ENCODE measurements at regions not wholly inside any gene's neighbourhood (a gene's known extent, or its start where the extent isn't known, plus 50 kb on each side); places are given as distances from the start of the nearest gene placed in this dataset.

DNA sequence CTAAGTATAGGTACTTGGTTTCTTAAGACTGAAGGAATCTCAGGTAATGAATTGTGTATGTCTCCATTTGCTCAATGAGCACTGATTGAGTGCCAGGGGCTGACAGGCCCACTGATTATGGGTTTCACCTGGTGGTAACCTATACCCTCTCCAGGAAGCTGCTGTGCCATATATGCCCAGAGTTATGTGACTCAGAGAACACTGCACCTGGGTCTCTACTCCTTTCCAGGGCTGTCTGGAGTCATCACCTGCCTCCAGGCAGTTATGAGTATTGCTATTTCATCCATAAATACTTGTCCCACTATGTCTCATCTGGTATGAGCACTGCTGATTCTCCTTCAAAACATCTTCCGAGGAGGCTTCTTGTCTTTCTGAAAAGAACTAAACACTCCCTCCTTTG, 692.9 kb downstream of the BCL11B start:
- no peak overlapping the region for H3K4me3 Mint-ChIP-seq
- no peaks in the 10 kb centered on the region for H3K27me3 Mint-ChIP-seq
- no peak overlapping the region for H3K27ac Mint-ChIP-seq
- intact Hi-C loops (cut with micrococcal nuclease) = no loop called here
- H3K36me3 Mint-ChIP-seq (ENCODE audit: low read depth) = no peaks in the 10 kb centered on the region
- H3K4me1 Mint-ChIP-seq = no peaks in the 10 kb centered on the region
- peaks cover 17% of the 10 kb centered on the region for H3K9me3 Mint-ChIP-seq
- no peak for DNase-seq

GRCh38 chr14:98580131-98580678, 691.8 kb downstream of the BCL11B start:
- H3K27ac Mint-ChIP-seq = no peak overlapping the region
- no peaks in the 10 kb centered on the region for H3K36me3 Mint-ChIP-seq (ENCODE audit: low read depth)
- H3K9me3 Mint-ChIP-seq = peaks cover 12% of the 10 kb centered on the region
- H3K27me3 Mint-ChIP-seq = no peaks in the 10 kb centered on the region
- H3K4me3 Mint-ChIP-seq = no peak overlapping the region
- H3K4me1 Mint-ChIP-seq = no peaks in the 10 kb centered on the region
- peak; percentile 76 for DNase-seq
- intact Hi-C loops (cut with micrococcal nuclease) = no loop called here

DNA sequence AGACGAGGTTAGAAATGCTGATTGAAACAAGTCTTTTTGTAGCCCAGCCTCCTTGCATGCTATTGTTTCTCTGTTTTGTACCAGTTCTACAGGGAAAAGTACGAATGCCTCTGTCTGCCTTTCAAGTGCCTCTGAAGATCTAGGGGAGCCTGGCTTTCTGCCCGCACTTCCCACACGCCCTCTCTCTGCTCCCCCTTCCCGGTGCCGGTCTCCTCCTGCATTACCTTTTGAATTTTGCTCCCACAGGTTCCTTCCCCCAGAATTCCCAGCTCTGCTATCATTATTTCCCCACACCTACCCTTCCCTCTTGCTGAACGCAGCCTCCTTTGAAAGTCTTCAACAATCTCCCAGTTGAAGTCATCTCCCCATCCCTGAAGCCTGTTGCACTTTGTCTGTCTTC, 689.7 kb downstream of the BCL11B start:
- Mint-ChIP-seq H3K27me3 (no peaks in the 10 kb centered on the region), H3K9me3 (peaks cover 7% of the 10 kb centered on the region)

GRCh38 chr14:98591161-98591560, 680.8 kb downstream of the BCL11B start:
- Mint-ChIP-seq H3K27me3 (peaks cover 1% of the 10 kb centered on the region), H3K9me3 (no peaks in the 10 kb centered on the region), H3K36me3 (ENCODE audit: low read depth) (no peaks in the 10 kb centered on the region), H3K4me1 (no peaks in the 10 kb centered on the region), H3K4me3 (no peak overlapping the region), H3K27ac (no peak overlapping the region)
- intact Hi-C loops (cut with micrococcal nuclease) = no loop called here
- DNase-seq = no peak

More for the DNA sequence above, 689.7 kb downstream of the BCL11B start:
- no peaks in the 10 kb centered on the region for H3K4me1 Mint-ChIP-seq
- intact Hi-C loops (cut with micrococcal nuclease) = no loop called here
- no peak overlapping the region for H3K27ac Mint-ChIP-seq
- H3K36me3 Mint-ChIP-seq (ENCODE audit: low read depth) = no peaks in the 10 kb centered on the region
- no peak overlapping the region for H3K4me3 Mint-ChIP-seq
- no peak for DNase-seq

DNA sequence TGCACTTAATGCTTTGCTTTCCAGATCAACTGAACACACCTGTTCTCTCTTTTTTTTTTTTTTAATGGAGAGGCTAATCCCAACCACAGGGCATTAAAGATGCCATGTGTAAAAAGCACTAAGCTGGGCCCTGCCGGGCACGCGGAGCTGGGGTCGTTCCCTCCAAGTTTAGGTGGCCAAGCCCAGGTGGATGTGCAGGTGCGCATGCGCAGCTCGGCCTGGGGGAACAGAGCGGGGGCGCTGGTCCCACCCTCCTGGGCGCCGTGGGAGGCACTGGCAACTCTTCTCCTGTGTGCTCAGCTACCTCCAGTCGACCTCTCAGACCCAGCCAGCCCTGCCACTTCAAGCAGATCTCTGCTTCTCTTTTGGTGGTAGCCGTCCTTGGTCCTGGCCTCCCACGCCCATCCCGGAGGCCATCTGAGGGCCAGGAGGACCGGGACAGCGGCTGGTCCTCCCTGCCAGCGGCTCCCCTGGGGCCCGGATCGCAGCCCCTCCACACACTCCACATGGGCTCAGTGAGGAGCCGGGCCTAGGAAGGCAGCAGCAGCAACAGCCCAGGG, 679.3 kb downstream of the BCL11B start:
- peaks cover 1% of the 10 kb centered on the region for H3K27me3 Mint-ChIP-seq
- H3K27ac Mint-ChIP-seq = no peak overlapping the region
- no peak overlapping the region for H3K4me3 Mint-ChIP-seq
- H3K36me3 Mint-ChIP-seq (ENCODE audit: low read depth) = no peaks in the 10 kb centered on the region
- no peaks in the 10 kb centered on the region for H3K4me1 Mint-ChIP-seq
- peaks cover 4% of the 10 kb centered on the region for H3K9me3 Mint-ChIP-seq
- intact Hi-C loops (cut with micrococcal nuclease) = no loop called here
- no peak for DNase-seq

GRCh38 chr14:98593361-98593761, 678.6 kb downstream of the BCL11B start:
- no peaks in the 10 kb centered on the region for H3K4me1 Mint-ChIP-seq

GRCh38 chr14:98594156-98594555, 677.8 kb downstream of the BCL11B start:
- Mint-ChIP-seq H3K27me3 (peaks cover 1% of the 10 kb centered on the region), H3K36me3 (ENCODE audit: low read depth) (no peaks in the 10 kb centered on the region)
- intact Hi-C loops (cut with micrococcal nuclease) = no loop called here

More at GRCh38 chr14:98593361-98593761, 678.6 kb downstream of the BCL11B start:
- DNase-seq = no peak
- Mint-ChIP-seq H3K9me3 (peaks cover 8% of the 10 kb centered on the region), H3K36me3 (ENCODE audit: low read depth) (no peaks in the 10 kb centered on the region), H3K27ac (no peak overlapping the region), H3K27me3 (peaks cover 1% of the 10 kb centered on the region), H3K4me3 (no peak overlapping the region)
- intact Hi-C loops (cut with micrococcal nuclease) = no loop called here

GRCh38 chr14:98598576-98598975, 673.4 kb downstream of the BCL11B start:
- Mint-ChIP-seq H3K27ac (no peak overlapping the region), H3K4me3 (no peak overlapping the region), H3K4me1 (no peaks in the 10 kb centered on the region), H3K27me3 (peaks cover 1% of the 10 kb centered on the region), H3K9me3 (peaks cover 10% of the 10 kb centered on the region), H3K36me3 (ENCODE audit: low read depth) (no peaks in the 10 kb centered on the region)
- intact Hi-C loops (cut with micrococcal nuclease) = no loop called here
- no peak for DNase-seq

More at GRCh38 chr14:98594156-98594555, 677.8 kb downstream of the BCL11B start:
- no peaks in the 10 kb centered on the region for H3K4me1 Mint-ChIP-seq
- no peak overlapping the region for H3K4me3 Mint-ChIP-seq
- DNase-seq = no peak
- peaks cover 10% of the 10 kb centered on the region for H3K9me3 Mint-ChIP-seq
- no peak overlapping the region for H3K27ac Mint-ChIP-seq

DNA sequence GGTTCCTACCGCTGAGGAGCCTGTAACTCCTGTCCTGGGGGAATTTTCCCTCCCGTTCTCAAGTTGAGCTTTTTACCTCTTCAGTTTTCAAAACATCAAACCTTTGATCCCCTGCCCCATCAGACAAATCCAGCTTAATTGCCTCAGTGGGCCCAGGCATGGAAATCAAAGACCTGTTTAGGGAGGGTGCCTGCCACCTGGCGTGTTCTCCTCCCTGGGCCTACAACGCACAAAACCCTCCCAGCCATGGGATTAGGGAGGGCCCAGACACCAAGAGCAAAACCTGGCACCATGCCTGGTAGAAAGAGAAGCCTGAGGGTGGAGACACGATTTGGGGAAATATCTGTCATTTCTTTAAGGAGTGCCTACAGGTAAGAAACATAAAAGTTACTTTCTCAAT, 672.9 kb downstream of the BCL11B start:
- no peak for DNase-seq
- Mint-ChIP-seq H3K36me3 (ENCODE audit: low read depth) (no peaks in the 10 kb centered on the region), H3K27me3 (no peaks in the 10 kb centered on the region), H3K4me3 (no peak overlapping the region), H3K9me3 (peaks cover 10% of the 10 kb centered on the region), H3K27ac (no peak overlapping the region), H3K4me1 (no peaks in the 10 kb centered on the region)
- intact Hi-C loops (cut with micrococcal nuclease) = no loop called here

- no peak overlapping the region for H3K4me3 Mint-ChIP-seq
- no peaks in the 10 kb centered on the region for H3K4me1 Mint-ChIP-seq
- DNase-seq = no peak
- intact Hi-C loops (cut with micrococcal nuclease) = no loop called here
- no peaks in the 10 kb centered on the region for H3K36me3 Mint-ChIP-seq (ENCODE audit: low read depth)
- no peak overlapping the region for H3K27ac Mint-ChIP-seq
- H3K27me3 Mint-ChIP-seq = no peaks in the 10 kb centered on the region
- H3K9me3 Mint-ChIP-seq = peaks cover 6% of the 10 kb centered on the region
Observed at GRCh38 chr14:98602983-98603382, 669.0 kb downstream of the BCL11B start.

DNA sequence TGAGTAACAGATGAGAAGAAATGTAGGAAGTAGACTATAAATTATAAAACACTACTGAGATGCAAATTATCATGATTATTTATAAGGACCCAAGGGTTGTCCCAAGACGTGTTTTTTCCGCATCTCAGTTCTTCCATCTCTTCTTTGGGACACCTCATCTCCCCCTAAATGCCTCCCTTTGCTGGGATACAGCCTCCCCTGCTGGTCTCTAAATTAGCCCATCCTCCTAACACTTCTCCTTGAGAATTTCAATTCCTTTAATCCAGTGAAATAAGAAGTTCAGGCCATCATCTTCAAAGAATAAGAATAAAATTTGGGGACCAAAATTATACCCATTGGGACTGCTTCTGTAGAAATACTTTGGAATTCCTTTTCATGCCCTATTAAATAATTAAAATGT, 667.0 kb downstream of the BCL11B start:
- Mint-ChIP-seq H3K4me3 (no peak overlapping the region), H3K4me1 (peaks cover 7% of the 10 kb centered on the region), H3K9me3 (no peaks in the 10 kb centered on the region), H3K27ac (no peak overlapping the region), H3K27me3 (no peaks in the 10 kb centered on the region), H3K36me3 (ENCODE audit: low read depth) (no peaks in the 10 kb centered on the region)
- intact Hi-C loops (cut with micrococcal nuclease) = no loop called here
- no peak for DNase-seq

DNA sequence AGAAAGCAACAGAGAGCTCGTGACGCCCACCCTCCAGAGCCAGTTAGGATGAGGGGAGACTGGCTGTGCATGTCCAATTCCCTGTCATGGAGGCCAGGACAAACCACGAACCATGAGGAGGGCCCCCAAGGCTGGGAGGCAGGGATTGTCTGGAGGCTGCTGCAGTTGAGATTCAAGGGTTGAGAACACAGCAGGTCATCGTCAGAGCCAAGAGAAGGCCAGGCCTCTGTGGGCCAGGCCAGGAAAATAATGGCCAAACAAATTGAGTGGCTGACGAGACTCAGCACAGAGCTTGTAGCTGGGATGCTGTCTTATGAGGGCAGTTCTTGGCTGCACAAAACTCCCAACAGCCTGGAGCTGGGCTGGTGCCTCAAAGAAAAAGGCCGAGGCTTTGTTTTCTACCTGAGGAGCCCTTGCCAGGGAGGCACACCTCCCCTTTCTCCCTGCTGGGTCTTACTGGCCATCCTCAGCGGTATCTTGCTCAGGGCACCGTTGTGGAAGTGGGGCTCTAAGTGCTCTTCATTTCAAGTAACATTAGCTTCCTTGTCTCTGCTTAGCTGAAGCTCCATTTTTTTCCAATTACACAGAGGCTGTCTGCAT, 665.9 kb downstream of the BCL11B start:
- Mint-ChIP-seq H3K4me3 (no peak overlapping the region), H3K27me3 (no peaks in the 10 kb centered on the region), H3K36me3 (ENCODE audit: low read depth) (no peaks in the 10 kb centered on the region), H3K9me3 (no peaks in the 10 kb centered on the region), H3K27ac (no peak overlapping the region), H3K4me1 (peaks cover 7% of the 10 kb centered on the region)
- no peak for DNase-seq
- intact Hi-C loops (cut with micrococcal nuclease) = no loop called here

DNA sequence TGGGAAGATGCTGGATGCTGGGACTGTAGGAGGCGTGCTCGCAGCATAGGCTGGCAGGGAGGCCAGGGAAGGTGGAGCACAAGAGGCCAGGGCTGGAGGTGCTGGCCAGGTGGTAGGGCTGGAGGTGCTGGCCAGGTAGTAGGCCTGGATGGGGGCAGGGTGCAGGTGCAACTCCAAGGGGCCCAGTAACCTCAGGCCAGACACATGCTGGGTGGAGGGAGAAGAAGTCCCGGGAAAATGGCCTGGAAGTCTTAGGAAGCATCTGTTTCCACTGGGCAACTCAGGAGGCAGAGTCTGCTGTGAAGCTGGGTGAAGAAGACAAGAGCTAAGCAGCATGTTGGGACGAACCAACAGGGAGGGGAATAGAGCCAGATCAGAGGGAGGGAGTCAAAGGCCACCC, 665.2 kb downstream of the BCL11B start:
- DNase-seq = no peak
- Mint-ChIP-seq H3K9me3 (no peaks in the 10 kb centered on the region), H3K27ac (no peak overlapping the region), H3K4me1 (peaks cover 7% of the 10 kb centered on the region), H3K4me3 (no peak overlapping the region), H3K27me3 (no peaks in the 10 kb centered on the region), H3K36me3 (ENCODE audit: low read depth) (no peaks in the 10 kb centered on the region)
- intact Hi-C loops (cut with micrococcal nuclease) = no loop called here

DNA sequence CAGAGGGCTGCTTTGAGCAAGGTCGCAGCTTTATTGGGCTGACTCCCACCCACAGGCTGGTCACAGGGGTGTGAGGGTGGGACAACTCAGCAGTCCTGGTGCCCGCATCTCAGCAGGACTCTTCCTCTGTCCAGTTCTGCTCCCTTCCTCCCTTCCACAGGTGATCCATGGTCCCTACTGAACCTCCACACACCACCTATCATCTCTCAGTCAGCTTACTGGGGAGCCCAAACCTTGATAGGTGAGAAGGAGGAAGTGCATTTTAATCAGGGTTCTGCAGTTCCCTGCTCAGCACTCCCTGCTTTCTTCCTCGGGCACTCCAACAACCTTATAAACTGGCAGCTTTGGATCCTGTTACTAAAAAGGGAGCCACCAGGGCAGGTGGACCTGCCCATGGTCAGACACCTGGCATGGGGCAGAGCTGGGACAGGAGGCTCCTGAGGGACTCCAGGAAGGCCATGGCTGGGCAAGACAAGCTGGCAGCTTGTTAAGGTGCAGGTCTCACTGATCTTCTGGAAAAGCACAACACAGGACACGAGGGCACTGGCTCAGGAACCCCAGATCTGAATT, 664.6 kb downstream of the BCL11B start:
- no peak for DNase-seq
- H3K9me3 Mint-ChIP-seq = no peaks in the 10 kb centered on the region
- intact Hi-C loops (cut with micrococcal nuclease) = no loop called here
- H3K4me1 Mint-ChIP-seq = peaks cover 7% of the 10 kb centered on the region
- H3K27me3 Mint-ChIP-seq = no peaks in the 10 kb centered on the region
- no peak overlapping the region for H3K27ac Mint-ChIP-seq
- no peaks in the 10 kb centered on the region for H3K36me3 Mint-ChIP-seq (ENCODE audit: low read depth)
- H3K4me3 Mint-ChIP-seq = no peak overlapping the region

All from activated CD4-positive, alpha-beta T cell treated with anti-CD3 and anti-CD28 coated beads, Interleukin-2, amount 10 ng/mL, durations not matched to agents 24 days and 14 days (primary cell).